GM12878 (cell line): ENCODE measurements at regions not wholly inside any gene's neighbourhood (a gene's known extent, or its start where the extent isn't known, plus 50 kb on each side); places are given as distances from the start of the nearest gene placed in this dataset.

ENCODE experiments used
- BACH1 ChIP-seq: fragments of 450-650 bp; IDR thresholded peaks from 2 replicates; pipeline ENCODE4 v1.6.1; 2017; ENCODE audit warnings: mild to moderate bottlenecking, borderline replicate concordance
- CREB1 ChIP-seq: IDR thresholded peaks from 2 replicates; pipeline ENCODE4 v1.6.1; 2012; ENCODE audit warnings: low read depth, mild to moderate bottlenecking, inconsistent platforms
- EZH2 ChIP-seq: IDR thresholded peaks from 2 replicates; pipeline ENCODE4 v1.6.1; 2012; ENCODE audit warnings: low read depth, mild to moderate bottlenecking, control low read depth, inconsistent platforms, low read length, borderline replicate concordance; ENCODE audit not compliant: control insufficient read depth
- HDAC2 ChIP-seq: fragments of 200-600 bp; sonication (generic); IDR thresholded peaks from 2 replicates; pipeline ENCODE4 v1.6.1; 2017
- KDM1A ChIP-seq: fragments of 200-600 bp; sonication (generic); IDR thresholded peaks from 2 replicates; pipeline ENCODE4 v1.6.1; 2016; ENCODE audit warnings: borderline replicate concordance
- MEF2B ChIP-seq: fragments of 450-650 bp; IDR thresholded peaks from 2 replicates; pipeline ENCODE4 v1.6.1; 2018; ENCODE audit warnings: mild to moderate bottlenecking, moderate library complexity; ENCODE audit not compliant: partially characterized antibody, poor library complexity, severe bottlenecking
- SMAD1 ChIP-seq: fragments of 450-650 bp; IDR thresholded peaks from 2 replicates; pipeline ENCODE4 v1.6.1; 2018; ENCODE audit warnings: mild to moderate bottlenecking, low read depth; ENCODE audit not compliant: partially characterized antibody
- SP1 ChIP-seq: IDR thresholded peaks from one replicate; pipeline ENCODE4 v1.6.1; 2011; ENCODE audit warnings: low read depth, low read length
- SRF ChIP-seq, 2 experiments: IDR thresholded peaks; 2 replicates each; pipeline ENCODE4 v1.6.1; 2011; ENCODE audit warnings: low read depth in 2 of 2, low read length in 2 of 2, mild to moderate bottlenecking in 1 of 2, moderate library complexity in 1 of 2
- ZBED1 ChIP-seq: IDR thresholded peaks from 2 replicates; pipeline ENCODE4 v1.6.1; 2016; ENCODE audit warnings: borderline replicate concordance
- TF ChIP-seq, protein P1 (sequence below), 3 experiments: IDR thresholded peaks in 2 of 3; conservative IDR thresholded peaks in 1 of 3; 2 replicates each; pipeline ENCODE4 v1.5.1; 2011; ENCODE audit warnings: low read depth in 3 of 3, low read length in 3 of 3, mild to moderate bottlenecking in 3 of 3, control low read depth in 2 of 3, moderate library complexity in 2 of 3, inconsistent platforms in 1 of 3, mixed read lengths in 1 of 3; ENCODE audit not compliant: control insufficient read depth in 2 of 3, insufficient read depth in 1 of 3; ENCODE audit errors: extremely low read depth in 1 of 3
- TF ChIP-seq, protein P2 (sequence below): fragments of 450-650 bp; IDR thresholded peaks from 2 replicates; pipeline ENCODE4 v1.6.1; 2018; ENCODE audit warnings: mild to moderate bottlenecking, low read depth, moderate library complexity; ENCODE audit not compliant: partially characterized antibody

- TF ChIP-seq KDM1A (no peak), BACH1 (no peak), SRF (IDR thresholded peaks at IDR 0.05; ENCODE audit: low read depth in 2 of 2, low read length in 2 of 2) (no peak), EZH2 (no peak), SMAD1 (no peak), HDAC2 (no peak), CREB1 (no peak), SP1 (no peak), ZBED1 (no peak), MEF2B (no peak)
- TF ChIP-seq, protein P1, sequence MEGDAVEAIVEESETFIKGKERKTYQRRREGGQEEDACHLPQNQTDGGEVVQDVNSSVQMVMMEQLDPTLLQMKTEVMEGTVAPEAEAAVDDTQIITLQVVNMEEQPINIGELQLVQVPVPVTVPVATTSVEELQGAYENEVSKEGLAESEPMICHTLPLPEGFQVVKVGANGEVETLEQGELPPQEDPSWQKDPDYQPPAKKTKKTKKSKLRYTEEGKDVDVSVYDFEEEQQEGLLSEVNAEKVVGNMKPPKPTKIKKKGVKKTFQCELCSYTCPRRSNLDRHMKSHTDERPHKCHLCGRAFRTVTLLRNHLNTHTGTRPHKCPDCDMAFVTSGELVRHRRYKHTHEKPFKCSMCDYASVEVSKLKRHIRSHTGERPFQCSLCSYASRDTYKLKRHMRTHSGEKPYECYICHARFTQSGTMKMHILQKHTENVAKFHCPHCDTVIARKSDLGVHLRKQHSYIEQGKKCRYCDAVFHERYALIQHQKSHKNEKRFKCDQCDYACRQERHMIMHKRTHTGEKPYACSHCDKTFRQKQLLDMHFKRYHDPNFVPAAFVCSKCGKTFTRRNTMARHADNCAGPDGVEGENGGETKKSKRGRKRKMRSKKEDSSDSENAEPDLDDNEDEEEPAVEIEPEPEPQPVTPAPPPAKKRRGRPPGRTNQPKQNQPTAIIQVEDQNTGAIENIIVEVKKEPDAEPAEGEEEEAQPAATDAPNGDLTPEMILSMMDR (IDR thresholded peaks at IDR 0.05 in 2 of 3, conservative IDR thresholded peaks at IDR 0.05 in 1 of 3; ENCODE audit: control insufficient read depth in 2 of 3, extremely low read depth in 1 of 3, insufficient read depth in 1 of 3, low read depth in 3 of 3, low read length in 3 of 3): no peak
- TF ChIP-seq, protein P2, sequence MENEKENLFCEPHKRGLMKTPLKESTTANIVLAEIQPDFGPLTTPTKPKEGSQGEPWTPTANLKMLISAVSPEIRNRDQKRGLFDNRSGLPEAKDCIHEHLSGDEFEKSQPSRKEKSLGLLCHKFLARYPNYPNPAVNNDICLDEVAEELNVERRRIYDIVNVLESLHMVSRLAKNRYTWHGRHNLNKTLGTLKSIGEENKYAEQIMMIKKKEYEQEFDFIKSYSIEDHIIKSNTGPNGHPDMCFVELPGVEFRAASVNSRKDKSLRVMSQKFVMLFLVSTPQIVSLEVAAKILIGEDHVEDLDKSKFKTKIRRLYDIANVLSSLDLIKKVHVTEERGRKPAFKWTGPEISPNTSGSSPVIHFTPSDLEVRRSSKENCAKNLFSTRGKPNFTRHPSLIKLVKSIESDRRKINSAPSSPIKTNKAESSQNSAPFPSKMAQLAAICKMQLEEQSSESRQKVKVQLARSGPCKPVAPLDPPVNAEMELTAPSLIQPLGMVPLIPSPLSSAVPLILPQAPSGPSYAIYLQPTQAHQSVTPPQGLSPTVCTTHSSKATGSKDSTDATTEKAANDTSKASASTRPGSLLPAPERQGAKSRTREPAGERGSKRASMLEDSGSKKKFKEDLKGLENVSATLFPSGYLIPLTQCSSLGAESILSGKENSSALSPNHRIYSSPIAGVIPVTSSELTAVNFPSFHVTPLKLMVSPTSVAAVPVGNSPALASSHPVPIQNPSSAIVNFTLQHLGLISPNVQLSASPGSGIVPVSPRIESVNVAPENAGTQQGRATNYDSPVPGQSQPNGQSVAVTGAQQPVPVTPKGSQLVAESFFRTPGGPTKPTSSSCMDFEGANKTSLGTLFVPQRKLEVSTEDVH: no peak
Measured at GRCh38 chr4:164350061-164350460, 403.9 kb upstream of the SMIM31 start.
